SK-N-SH treated with all-trans-retinoic acid at 6 μM for 48 hours (cell line): ENCODE measurements at regions not wholly inside any gene's neighbourhood (a gene's known extent, or its start where the extent isn't known, plus 50 kb on each side); places are given as distances from the start of the nearest gene placed in this dataset.

Experiments
- ATAC-seq: fragments of 200-7000 bp; cut with Tn5 transposase; 3 replicates; pipeline ENCODE4 v1.9.1; 2020; ENCODE audit warnings: mild to moderate bottlenecking, moderate library complexity
- ARNTL ChIP-seq: fragments of 450-650 bp; formaldehyde crosslinking; IDR thresholded peaks from 2 replicates; pipeline ENCODE4 v1.5.0; 2020; ENCODE audit warnings: low read depth, mild to moderate bottlenecking, moderate library complexity, borderline replicate concordance
- BACH2 ChIP-seq: fragments of 250-450 bp; sonication (Bioruptor Pico); IDR thresholded peaks from 2 replicates; pipeline ENCODE4 v1.9.0; 2021; ENCODE audit warnings: mild to moderate bottlenecking, borderline replicate concordance
- CREB5 ChIP-seq: fragments of 250-450 bp; sonication (Bioruptor Pico); IDR thresholded peaks from 2 replicates; pipeline ENCODE4 v1.5.1; 2020; ENCODE audit warnings: low read depth, mild to moderate bottlenecking, moderate library complexity
- CSDC2 ChIP-seq: fragments of 250-450 bp; sonication (Bioruptor Pico); IDR thresholded peaks from 2 replicates; pipeline ENCODE4 v1.5.0; 2020; ENCODE audit warnings: mild to moderate bottlenecking, moderate library complexity
- CSRNP3 ChIP-seq: fragments of 250-450 bp; sonication (Bioruptor Pico); IDR thresholded peaks from 2 replicates; pipeline ENCODE4 v1.5.1; 2021; ENCODE audit warnings: mild to moderate bottlenecking, moderate library complexity
- ESRRG ChIP-seq: fragments of 250-450 bp; sonication (Bioruptor Pico); IDR thresholded peaks from 2 replicates; pipeline ENCODE4 v1.6.1; 2021; ENCODE audit warnings: mild to moderate bottlenecking
- GLIS3 ChIP-seq: fragments of 250-450 bp; sonication (Bioruptor Pico); IDR thresholded peaks from 2 replicates; pipeline ENCODE4 v1.5.0; 2020; ENCODE audit warnings: mild to moderate bottlenecking, moderate library complexity
- ISL1 ChIP-seq: fragments of 250-450 bp; sonication (Bioruptor Pico); IDR thresholded peaks from 2 replicates; pipeline ENCODE4 v2.1.2; 2022; ENCODE audit warnings: mild to moderate bottlenecking, moderate library complexity
- PATZ1 ChIP-seq: fragments of 250-450 bp; sonication (Bioruptor Pico); IDR thresholded peaks from 2 replicates; pipeline ENCODE4 v1.8.0; 2020; ENCODE audit warnings: mild to moderate bottlenecking, moderate library complexity, borderline replicate concordance
- POU6F1 ChIP-seq: fragments of 250-450 bp; sonication (Bioruptor Pico); IDR thresholded peaks from 2 replicates; pipeline ENCODE4 v1.8.0; 2021; ENCODE audit warnings: low read depth, mild to moderate bottlenecking, moderate library complexity, borderline replicate concordance
- PPARA ChIP-seq: fragments of 250-450 bp; sonication (Bioruptor Pico); IDR thresholded peaks from 2 replicates; pipeline ENCODE4 v1.5.0; 2020; ENCODE audit warnings: mild to moderate bottlenecking, borderline replicate concordance
- SNAI2 ChIP-seq: fragments of 250-450 bp; sonication (Bioruptor Pico); IDR thresholded peaks from 2 replicates; pipeline ENCODE4 v1.5.0; 2020; ENCODE audit warnings: mild to moderate bottlenecking, moderate library complexity
- TCF4 ChIP-seq: fragments of 250-450 bp; sonication (Bioruptor Pico); IDR thresholded peaks from 2 replicates; pipeline ENCODE4 v1.8.0; 2021; ENCODE audit warnings: mild to moderate bottlenecking, moderate library complexity, borderline replicate concordance
- TSHZ2 ChIP-seq: fragments of 250-450 bp; sonication (Bioruptor Pico); IDR thresholded peaks from 2 replicates; pipeline ENCODE4 v1.5.0; 2020; ENCODE audit warnings: mild to moderate bottlenecking, moderate library complexity
- ZC3H10 ChIP-seq: fragments of 250-450 bp; sonication (Bioruptor Pico); IDR thresholded peaks from 2 replicates; pipeline ENCODE4 v1.5.1; 2021; ENCODE audit warnings: mild to moderate bottlenecking, moderate library complexity
- ZFP3 ChIP-seq: fragments of 250-450 bp; sonication (Bioruptor Pico); IDR thresholded peaks from 2 replicates; pipeline ENCODE4 v1.5.0; 2020; ENCODE audit warnings: mild to moderate bottlenecking, moderate library complexity
- ZFP30 ChIP-seq: fragments of 450-650 bp; formaldehyde crosslinking; IDR thresholded peaks from 2 replicates; pipeline ENCODE4 v1.5.0; 2022; ENCODE audit warnings: mild to moderate bottlenecking, moderate library complexity
- ZNF565 ChIP-seq: fragments of 450-650 bp; formaldehyde crosslinking; conservative IDR thresholded peaks from 2 replicates; pipeline ENCODE4 v1.5.0; 2020; ENCODE audit warnings: low read depth, mild to moderate bottlenecking, moderate library complexity
- ZNF70 ChIP-seq: fragments of 450-650 bp; formaldehyde crosslinking; IDR thresholded peaks from 2 replicates; pipeline ENCODE4 v1.5.0; 2020; ENCODE audit warnings: mild to moderate bottlenecking, moderate library complexity
- ZNF8 ChIP-seq: fragments of 450-650 bp; formaldehyde crosslinking; IDR thresholded peaks from 2 replicates; pipeline ENCODE4 v1.5.0; 2020; ENCODE audit warnings: mild to moderate bottlenecking, moderate library complexity

- TF ChIP-seq TSHZ2 (CRISPR knock-in tag) (no peak), ESRRG (CRISPR knock-in tag) (no peak), BACH2 (CRISPR knock-in tag) (no peak), POU6F1 (CRISPR knock-in tag) (no peak), PPARA (CRISPR knock-in tag) (no peak), CSRNP3 (CRISPR knock-in tag) (no peak), ARNTL (CRISPR knock-in tag) (no peak)
- ATAC-seq = no peak
Measured at GRCh38 chr18:34600874-34601656, 109.0 kb upstream of the DTNA start.

- no peak for ATAC-seq
- TF ChIP-seq CREB5 = no peak
Measured at GRCh38 chr18:34604591-34604990, 105.5 kb upstream of the DTNA start.

GRCh38 chr18:34606851-34607250 lies 103.2 kb upstream of the DTNA start:
- no peak for ATAC-seq
- no peak for TF ChIP-seq ZFP3
- TF ChIP-seq ZC3H10 (CRISPR knock-in tag) = no peak
- no peak for TF ChIP-seq BACH2 (CRISPR knock-in tag)
- no peak for TF ChIP-seq ZNF70 (CRISPR knock-in tag)
- TF ChIP-seq CREB5 = no peak
- no peak for TF ChIP-seq ESRRG (CRISPR knock-in tag)
- TF ChIP-seq GLIS3 (CRISPR knock-in tag) = no peak
- no peak for TF ChIP-seq ARNTL (CRISPR knock-in tag)
- TF ChIP-seq PPARA (CRISPR knock-in tag) = no peak
- no peak for TF ChIP-seq ZFP30 (CRISPR knock-in tag)
- no peak for TF ChIP-seq POU6F1 (CRISPR knock-in tag)
- no peak for TF ChIP-seq CSDC2 (CRISPR knock-in tag)
- TF ChIP-seq TCF4 = no peak
- no peak for TF ChIP-seq PATZ1 (CRISPR knock-in tag)
- no peak for TF ChIP-seq TSHZ2 (CRISPR knock-in tag)
- TF ChIP-seq ISL1 (CRISPR knock-in tag) = no peak
- no peak for TF ChIP-seq SNAI2 (CRISPR knock-in tag)
- TF ChIP-seq ZNF8 (CRISPR knock-in tag) = no peak
- no peak for TF ChIP-seq ZNF565 (CRISPR knock-in tag)
